Heart left ventricle (tissue), 16 donors: ENCODE measurements at regions not wholly inside any gene's neighbourhood (a gene's known extent, or its start where the extent isn't known, plus 50 kb on each side); places are given as distances from the start of the nearest gene placed in this dataset.
"Not testable (repeated sequence)": the region's sequence is repeated elsewhere in the genome, so short reads cannot be mapped to it uniquely, and the experiment has no call there.

Experiments
- ATAC-seq, 4 donors: fragments of 200-7000 bp; cut with Tn5 transposase; one replicate each; pipeline ENCODE4 v1.9.1; 2020 to 2022; ENCODE audit warnings: moderate library complexity in 4 of 4, mild to moderate bottlenecking in 3 of 4, moderate number of reproducible peaks in 1 of 4
- DNase-seq, 5 donors: peaks; one replicate each; pipeline ENCODE4 v3.0.0-alpha.2; 2020
- H3K27ac ChIP-seq, 12 donors: fragments of 200-600 bp; sonication (generic) in 4 of 12; one replicate each; pipeline versions ENCODE4 v1.5.0 to v1.8.0; 2016 to 2022; ENCODE audit warnings: mild to moderate bottlenecking in 2 of 12
- H3K27me3 ChIP-seq, 9 donors: fragments of 200-600 bp; sonication (generic) in 2 of 9; one replicate each; pipeline versions ENCODE4 v1.5.1 to v1.8.0; 2016 to 2022; ENCODE audit warnings: mild to moderate bottlenecking in 3 of 9
- H3K36me3 ChIP-seq, 9 donors: fragments of 200-600 bp; sonication (generic) in 2 of 9; one replicate each; pipeline versions ENCODE4 v1.5.0 to v1.8.0; 2018 to 2022; ENCODE audit warnings: mild to moderate bottlenecking in 2 of 9
- H3K4me1 ChIP-seq, 12 donors: fragments of 200-600 bp; sonication (generic) in 4 of 12; one replicate each; pipeline versions ENCODE4 v1.5.0 to v1.8.0; 2016 to 2022; ENCODE audit warnings: mild to moderate bottlenecking in 3 of 12
- H3K4me3 ChIP-seq, 12 donors: fragments of 200-600 bp; sonication (generic) in 4 of 12; one replicate each; pipeline versions ENCODE4 v1.5.0 to v1.8.0; 2017 to 2022; ENCODE audit warnings: mild to moderate bottlenecking in 9 of 12, moderate library complexity in 4 of 12
- H3K9me3 ChIP-seq, 12 donors: fragments of 200-600 bp; sonication (generic) in 4 of 12; one replicate each; pipeline versions ENCODE4 v1.5.0 to v1.8.0; 2016 to 2022; ENCODE audit warnings: mild to moderate bottlenecking in 1 of 12
- CTCF ChIP-seq, 12 donors: fragments of 200-600 bp; sonication (generic) in 4 of 12; IDR thresholded peaks; one replicate each; pipeline versions ENCODE4 v1.5.0 to v1.8.0; 2018 to 2022; ENCODE audit warnings: antibody characterized with exemption in 12 of 12, mild to moderate bottlenecking in 5 of 12
- POLR2A ChIP-seq, 2 donors: fragments of 450-650 bp; IDR thresholded peaks; one replicate each; pipeline ENCODE4 v1.6.1; 2017; ENCODE audit warnings: antibody characterized with exemption in 2 of 2, mild to moderate bottlenecking in 2 of 2, moderate library complexity in 2 of 2
- WGBS, 4 donors: extraction: QIAGEN DNeasy Blood & Tissue Kit in 2 of 4; methylation state at CpG; one replicate each; pipeline versions ENCODE4 v1.1.5 to v1.1.7; 2013 to 2018; 5-methylcytosine and 5-hydroxymethylcytosine counted together
- intact Hi-C, 10 donors: fragments of 100-400 bp; cut with DNase I; formaldehyde crosslinking; loops; one replicate each; pipeline versions ENCODE4 v1.11.1 to v1.14.2; 2022
- donor health status: ischemic (EF 13 %, LVEDD 7.1; RV severe dilation, severe dysfunction).
- donor health status: healthy with polysubstance abuse.
- donor health status: DM: no; HTN: yes; CAD: no.
- donor health status: DM: no; HTN: no; CAD: no.
- donor health status: ischemic (EF 25% LVEDD 6.9; RV normal size, moderate dysfunction).
- donor health status: ischemic (EF 25% LVEDD 5.7; RV mildly dilated, moderate dysfunction).
- donor health status: healthy.
- donor health status: DM: yes; HTN: yes; CAD: no.
- donor health status: ischemic (EF 35%, LVEDD 5.7; RV mildly dilated, moderate dysfunction).
- donor health status: nonischemic (EF 11% LVEDD 7.7; RV severe dilation, severe dysfunction).
- donor health status: DM: yes; HTN: yes; CAD: no.
- donor health status: PGD.
- donor health status: ischemic (EF 29% LVEDD 5.4; RV normal size, mild dysfunction).
- donor health status: nonischemic (EF 23%, LVEDD 6.1; RV moderate dilation, normal function).

GRCh38 chr1:95640746-95641145 lies 406.7 kb downstream of the RWDD3 start:
- TF ChIP-seq CTCF (IDR thresholded peaks at IDR 0.05) = no peak
- no peak for TF ChIP-seq POLR2A (IDR thresholded peaks at IDR 0.05)
- no peaks in the 10 kb centered on the region for H3K27me3 ChIP-seq
- no peak overlapping the region for H3K4me3 ChIP-seq
- no peaks in the 10 kb centered on the region for H3K4me1 ChIP-seq
- H3K9me3 ChIP-seq = no peaks in the 10 kb centered on the region
- WGBS, 4 donors = 26 to 36% (median 29%) methylated on average over 2 of the region's 2 CpGs
- intact Hi-C loops = no loop called here
- DNase-seq (peak in 4 of 5 donors; percentile 24 to 29 (median 28)), ATAC-seq (no peak)
- H3K36me3 ChIP-seq = no peaks in the 10 kb centered on the region
- H3K27ac ChIP-seq = no peak overlapping the region

GRCh38 chr1:95641386-95641785 lies 407.4 kb downstream of the RWDD3 start:
- Histone ChIP-seq H3K27me3 (no peaks in the 10 kb centered on the region), H3K4me3 (no peak overlapping the region), H3K4me1 (no peaks in the 10 kb centered on the region), H3K27ac (no peak overlapping the region), H3K9me3 (no peaks in the 10 kb centered on the region), H3K36me3 (no peaks in the 10 kb centered on the region)
- TF ChIP-seq CTCF (IDR thresholded peaks at IDR 0.05) (no peak), POLR2A (IDR thresholded peaks at IDR 0.05) (no peak)
- DNase-seq (no peak), ATAC-seq (no peak)
- intact Hi-C loops = no loop called here
- WGBS, 4 donors = 48 to 58% (median 54%) methylated on average over 2 of the region's 2 CpGs

GRCh38 chr1:95642035-95642434 lies 408.0 kb downstream of the RWDD3 start:
- intact Hi-C loops = no loop called here
- ATAC-seq (no peak), DNase-seq (no peak)
- Histone ChIP-seq H3K27me3 (no peaks in the 10 kb centered on the region), H3K27ac (no peak overlapping the region), H3K4me3 (no peak overlapping the region), H3K9me3 (no peaks in the 10 kb centered on the region), H3K4me1 (no peaks in the 10 kb centered on the region), H3K36me3 (no peaks in the 10 kb centered on the region)
- no peak for TF ChIP-seq CTCF (IDR thresholded peaks at IDR 0.05)
- TF ChIP-seq POLR2A (IDR thresholded peaks at IDR 0.05) = no peak
- WGBS, 4 donors = 84 to 95% (median 88%) methylated on average over 2 of the region's 2 CpGs

- no peaks in the 10 kb centered on the region for H3K36me3 ChIP-seq
- intact Hi-C loops = no loop called here
- WGBS, 4 donors = 64 to 74% (median 68%) methylated on average over 3 of the region's 3 CpGs
- no peak overlapping the region for H3K27ac ChIP-seq
- H3K27me3 ChIP-seq = no peaks in the 10 kb centered on the region
- ATAC-seq = no peak
- H3K9me3 ChIP-seq = no peaks in the 10 kb centered on the region
- TF ChIP-seq POLR2A (IDR thresholded peaks at IDR 0.05) (no peak), CTCF (IDR thresholded peaks at IDR 0.05) (no peak)
- no peak overlapping the region for H3K4me3 ChIP-seq
- no peaks in the 10 kb centered on the region for H3K4me1 ChIP-seq
- DNase-seq = no peak
These were observed 409.1 kb downstream of the RWDD3 start for GRCh38 chr1:95643071-95643470.

- H3K27me3 ChIP-seq, H3K27ac ChIP-seq, H3K4me3 ChIP-seq, H3K36me3 ChIP-seq, ATAC-seq, H3K4me1 ChIP-seq, intact Hi-C loops, H3K9me3 ChIP-seq, DNase-seq: not testable (repeated sequence)
- WGBS, 4 donors = 72 to 84% (median 83%) methylated on average over 6 of the region's 6 CpGs
These were observed 411.1 kb downstream of the RWDD3 start for GRCh38 chr1:95645126-95645525.
